ENCODE measurements at regions not wholly inside any gene's neighbourhood (a gene's known extent, or its start where the extent isn't known, plus 50 kb on each side); places are given as distances from the start of the nearest gene placed in this dataset.

- Histone ChIP-seq H3K4me1 (ENCODE audit: control insufficient read depth, insufficient read depth, low read length) (no peaks in the 10 kb centered on the region), H3K27me3 (ENCODE audit: control insufficient read depth, insufficient read depth, low read length, poor library complexity, severe bottlenecking) (no peaks in the 10 kb centered on the region), H3K27ac (ENCODE audit: insufficient read depth, low read depth, low read length, poor library complexity, severe bottlenecking) (no peak overlapping the region), H3K36me3 (ENCODE audit: control insufficient read depth, insufficient read depth, low read length) (no peaks in the 10 kb centered on the region), H3K4me3 (ENCODE audit: insufficient read depth, low read depth, low read length) (no peak overlapping the region), H3K9me3 (ENCODE audit: control insufficient read depth, low read length) (no peaks in the 10 kb centered on the region)
- whole genome bisulfite sequencing, 2 experiments = 89 to 91% methylated on average over 3 of the region's 3 CpGs
Observed at GRCh38 chr14:38724621-38725020, 378.4 kb downstream of the SEC23A start.

DNA sequence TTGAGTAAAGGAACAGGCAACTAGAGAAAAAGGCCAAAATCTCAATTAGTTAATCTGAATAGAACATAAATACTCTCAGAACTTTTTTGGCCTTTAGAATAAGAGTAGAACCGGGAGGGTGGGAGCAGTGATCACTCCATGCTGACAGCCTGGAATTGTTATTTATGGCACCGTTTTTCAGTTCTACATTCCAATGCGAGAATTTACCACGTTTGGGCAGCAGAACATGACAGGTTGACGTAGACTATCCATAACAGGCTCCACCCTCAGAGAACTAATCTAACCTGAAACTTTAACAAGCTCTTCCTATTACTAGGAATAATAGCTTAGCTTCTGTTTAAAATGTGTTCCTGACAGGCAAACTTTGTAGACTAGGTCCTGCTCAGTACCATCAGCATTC is 379.1 kb downstream of the SEC23A start:
- H3K27ac ChIP-seq (ENCODE audit: insufficient read depth, low read depth, low read length, poor library complexity, severe bottlenecking) = no peak overlapping the region
- no peaks in the 10 kb centered on the region for H3K36me3 ChIP-seq (ENCODE audit: control insufficient read depth, insufficient read depth, low read length)
- no peak overlapping the region for H3K4me3 ChIP-seq (ENCODE audit: insufficient read depth, low read depth, low read length)
- no peaks in the 10 kb centered on the region for H3K27me3 ChIP-seq (ENCODE audit: control insufficient read depth, insufficient read depth, low read length, poor library complexity, severe bottlenecking)
- 64 to 68% methylated on average over 5 of the region's 5 CpGs for WGBS, 2 experiments
- no peaks in the 10 kb centered on the region for H3K9me3 ChIP-seq (ENCODE audit: control insufficient read depth, low read length)
- no peaks in the 10 kb centered on the region for H3K4me1 ChIP-seq (ENCODE audit: control insufficient read depth, insufficient read depth, low read length)

- no peak overlapping the region for H3K27ac ChIP-seq (ENCODE audit: insufficient read depth, low read depth, low read length, poor library complexity, severe bottlenecking)
- WGBS, 2 experiments = 92 to 100% methylated on average over 1 of the region's 1 CpG
- no peaks in the 10 kb centered on the region for H3K9me3 ChIP-seq (ENCODE audit: control insufficient read depth, low read length)
- H3K4me1 ChIP-seq (ENCODE audit: control insufficient read depth, insufficient read depth, low read length) = no peaks in the 10 kb centered on the region
- no peaks in the 10 kb centered on the region for H3K36me3 ChIP-seq (ENCODE audit: control insufficient read depth, insufficient read depth, low read length)
- H3K4me3 ChIP-seq (ENCODE audit: insufficient read depth, low read depth, low read length) = no peak overlapping the region
- H3K27me3 ChIP-seq (ENCODE audit: control insufficient read depth, insufficient read depth, low read length, poor library complexity, severe bottlenecking) = no peaks in the 10 kb centered on the region
Observed at GRCh38 chr14:38723277-38723676, 379.8 kb downstream of the SEC23A start.

DNA sequence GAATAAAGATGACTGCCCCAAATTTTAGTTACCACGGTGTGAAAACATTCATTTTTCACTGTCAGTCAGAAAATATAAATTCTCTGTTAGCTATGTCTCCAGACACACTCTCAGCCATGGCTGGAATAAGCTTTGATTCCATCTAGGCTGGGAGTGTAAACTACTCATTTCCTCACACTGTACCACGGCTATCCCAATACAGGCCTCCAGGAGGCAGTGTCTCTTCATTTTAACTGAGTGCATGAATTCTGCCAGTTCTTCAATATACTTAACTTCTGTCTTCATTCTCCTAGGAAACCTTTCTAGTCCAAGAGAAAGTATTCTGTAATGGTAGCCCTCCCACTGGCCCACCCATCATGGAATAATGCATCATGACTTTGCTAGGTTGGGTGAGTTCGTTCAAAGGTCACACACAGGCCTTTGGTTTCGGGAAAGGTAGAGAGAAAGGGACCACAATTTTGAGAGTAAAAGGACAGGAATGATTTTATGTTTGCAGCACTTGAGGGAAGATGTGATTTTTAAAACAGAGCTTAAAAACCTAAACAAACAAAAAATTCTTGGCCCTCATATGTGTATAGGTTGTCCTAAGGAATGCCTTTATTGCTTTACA is 381.1 kb downstream of the SEC23A start:
- no peaks in the 10 kb centered on the region for H3K9me3 ChIP-seq (ENCODE audit: control insufficient read depth, low read length)
- no peaks in the 10 kb centered on the region for H3K4me1 ChIP-seq (ENCODE audit: control insufficient read depth, insufficient read depth, low read length)
- 36 to 39% methylated on average over 4 of the region's 4 CpGs for WGBS, 2 experiments
- no peak overlapping the region for H3K27ac ChIP-seq (ENCODE audit: insufficient read depth, low read depth, low read length, poor library complexity, severe bottlenecking)
- no peak overlapping the region for H3K4me3 ChIP-seq (ENCODE audit: insufficient read depth, low read depth, low read length)
- no peaks in the 10 kb centered on the region for H3K36me3 ChIP-seq (ENCODE audit: control insufficient read depth, insufficient read depth, low read length)
- no peaks in the 10 kb centered on the region for H3K27me3 ChIP-seq (ENCODE audit: control insufficient read depth, insufficient read depth, low read length, poor library complexity, severe bottlenecking)

DNA sequence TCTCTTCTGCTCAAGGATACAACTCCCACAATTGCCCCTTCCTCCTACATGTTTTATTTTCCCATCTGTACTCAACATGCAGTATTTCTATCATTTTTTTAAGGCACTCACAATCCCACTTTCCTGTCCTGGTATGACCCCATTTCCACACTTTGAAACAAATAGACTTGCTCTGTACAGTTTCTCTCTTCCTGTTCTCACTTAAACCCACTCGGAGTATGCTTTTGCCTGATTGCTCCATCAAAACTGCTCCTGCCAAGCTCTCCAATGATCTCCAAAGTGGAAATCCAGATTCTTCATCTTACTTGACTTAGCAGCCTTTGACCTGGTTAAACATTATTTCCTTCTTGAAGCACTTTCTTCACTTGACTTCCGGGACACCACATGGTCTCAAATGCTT is 384.5 kb downstream of the SEC23A start:
- Histone ChIP-seq H3K27me3 (ENCODE audit: control insufficient read depth, insufficient read depth, low read length, poor library complexity, severe bottlenecking) (no peaks in the 10 kb centered on the region), H3K4me1 (ENCODE audit: control insufficient read depth, insufficient read depth, low read length) (no peaks in the 10 kb centered on the region), H3K27ac (ENCODE audit: insufficient read depth, low read depth, low read length, poor library complexity, severe bottlenecking) (no peak overlapping the region), H3K4me3 (ENCODE audit: insufficient read depth, low read depth, low read length) (no peak overlapping the region), H3K36me3 (ENCODE audit: control insufficient read depth, insufficient read depth, low read length) (no peaks in the 10 kb centered on the region), H3K9me3 (ENCODE audit: control insufficient read depth, low read length) (no peaks in the 10 kb centered on the region)
- WGBS, 2 experiments = 91 to 97% methylated on average over 2 of the region's 2 CpGs

- Histone ChIP-seq H3K27ac (ENCODE audit: insufficient read depth, low read depth, low read length, poor library complexity, severe bottlenecking) (no peak overlapping the region), H3K27me3 (ENCODE audit: control insufficient read depth, insufficient read depth, low read length, poor library complexity, severe bottlenecking) (no peaks in the 10 kb centered on the region), H3K4me1 (ENCODE audit: control insufficient read depth, insufficient read depth, low read length) (no peaks in the 10 kb centered on the region), H3K36me3 (ENCODE audit: control insufficient read depth, insufficient read depth, low read length) (no peaks in the 10 kb centered on the region), H3K4me3 (ENCODE audit: insufficient read depth, low read depth, low read length) (no peak overlapping the region), H3K9me3 (ENCODE audit: control insufficient read depth, low read length) (no peaks in the 10 kb centered on the region)
- 93% methylated on average over 3 of the region's 3 CpGs for WGBS, 2 experiments
Observed at GRCh38 chr14:38716926-38717325, 386.1 kb downstream of the SEC23A start.

DNA sequence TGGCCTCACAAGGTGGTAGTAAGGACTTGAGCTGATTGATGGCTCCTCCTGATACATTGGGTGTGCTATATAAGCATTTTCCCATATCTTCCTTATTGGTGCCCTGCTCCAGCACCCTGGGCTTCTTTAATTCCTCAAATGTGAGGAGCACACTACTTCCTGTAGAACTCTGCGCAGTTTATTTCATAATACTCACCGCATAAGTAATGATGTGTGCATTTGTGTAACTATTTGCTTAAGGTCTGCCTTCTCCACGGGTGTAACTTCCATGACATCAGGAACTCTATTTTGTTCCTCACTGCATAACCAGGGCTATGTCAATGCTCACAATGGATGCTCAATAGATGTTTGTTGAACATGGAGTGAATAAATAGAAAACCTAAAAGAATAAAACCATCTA is 392.2 kb downstream of the SEC23A start:
- H3K27ac ChIP-seq (ENCODE audit: insufficient read depth, low read depth, low read length, poor library complexity, severe bottlenecking) = no peak overlapping the region
- H3K4me1 ChIP-seq (ENCODE audit: control insufficient read depth, insufficient read depth, low read length) = no peaks in the 10 kb centered on the region
- 93 to 95% methylated on average over 3 of the region's 3 CpGs for WGBS, 2 experiments
- no peaks in the 10 kb centered on the region for H3K9me3 ChIP-seq (ENCODE audit: control insufficient read depth, low read length)
- no peaks in the 10 kb centered on the region for H3K27me3 ChIP-seq (ENCODE audit: control insufficient read depth, insufficient read depth, low read length, poor library complexity, severe bottlenecking)
- no peaks in the 10 kb centered on the region for H3K36me3 ChIP-seq (ENCODE audit: control insufficient read depth, insufficient read depth, low read length)
- no peak overlapping the region for H3K4me3 ChIP-seq (ENCODE audit: insufficient read depth, low read depth, low read length)

DNA sequence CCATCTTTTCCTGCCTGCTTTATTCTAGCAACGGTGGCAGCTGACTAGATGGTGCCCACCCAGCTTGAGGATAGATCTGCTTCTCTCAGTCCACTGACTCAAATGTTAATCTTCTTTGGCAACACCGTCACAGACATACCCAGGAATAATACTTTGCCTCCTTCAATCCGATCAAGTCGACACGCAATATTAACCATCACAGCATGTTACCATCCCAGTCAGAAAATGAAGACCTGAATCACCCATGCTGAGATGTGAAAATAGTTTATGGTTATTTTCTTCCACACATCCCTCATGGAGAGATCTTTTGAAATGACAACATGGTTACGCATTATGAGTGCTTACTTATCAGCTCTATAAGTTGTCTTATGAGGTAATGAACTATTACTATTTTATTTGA is 392.8 kb downstream of the SEC23A start:
- WGBS, 2 experiments = 76 to 89% methylated on average over 5 of the region's 6 CpGs
- Histone ChIP-seq H3K9me3 (ENCODE audit: control insufficient read depth, low read length) (no peaks in the 10 kb centered on the region), H3K4me1 (ENCODE audit: control insufficient read depth, insufficient read depth, low read length) (no peaks in the 10 kb centered on the region), H3K36me3 (ENCODE audit: control insufficient read depth, insufficient read depth, low read length) (no peaks in the 10 kb centered on the region), H3K27me3 (ENCODE audit: control insufficient read depth, insufficient read depth, low read length, poor library complexity, severe bottlenecking) (no peaks in the 10 kb centered on the region), H3K27ac (ENCODE audit: insufficient read depth, low read depth, low read length, poor library complexity, severe bottlenecking) (no peak overlapping the region), H3K4me3 (ENCODE audit: insufficient read depth, low read depth, low read length) (no peak overlapping the region)

DNA sequence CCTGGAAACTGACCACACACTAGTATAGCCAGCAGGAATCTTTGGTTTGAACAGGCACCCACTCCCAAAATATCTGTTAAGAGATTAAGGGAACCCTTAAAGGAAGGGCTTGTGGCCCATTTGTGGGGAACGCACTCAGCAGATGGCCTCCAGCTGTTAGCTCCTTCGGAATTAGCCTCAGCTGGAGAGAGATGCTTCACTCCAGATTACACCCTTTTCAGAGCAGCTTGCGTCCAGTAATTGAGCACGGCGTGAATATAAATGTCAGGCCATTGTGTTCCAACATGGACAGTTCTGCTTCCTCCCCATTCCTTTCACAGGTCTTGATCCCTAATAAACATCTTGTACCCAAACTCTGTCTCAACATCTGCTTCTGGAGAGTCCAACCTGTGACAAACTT is 397.8 kb downstream of the SEC23A start:
- Histone ChIP-seq H3K9me3 (ENCODE audit: control insufficient read depth, low read length) (no peaks in the 10 kb centered on the region), H3K36me3 (ENCODE audit: control insufficient read depth, insufficient read depth, low read length) (no peaks in the 10 kb centered on the region), H3K27ac (ENCODE audit: insufficient read depth, low read depth, low read length, poor library complexity, severe bottlenecking) (no peak overlapping the region), H3K27me3 (ENCODE audit: control insufficient read depth, insufficient read depth, low read length, poor library complexity, severe bottlenecking) (no peaks in the 10 kb centered on the region), H3K4me1 (ENCODE audit: control insufficient read depth, insufficient read depth, low read length) (no peaks in the 10 kb centered on the region), H3K4me3 (ENCODE audit: insufficient read depth, low read depth, low read length) (no peak overlapping the region)
- 82 to 89% methylated on average over 5 of the region's 5 CpGs for WGBS, 2 experiments

DNA sequence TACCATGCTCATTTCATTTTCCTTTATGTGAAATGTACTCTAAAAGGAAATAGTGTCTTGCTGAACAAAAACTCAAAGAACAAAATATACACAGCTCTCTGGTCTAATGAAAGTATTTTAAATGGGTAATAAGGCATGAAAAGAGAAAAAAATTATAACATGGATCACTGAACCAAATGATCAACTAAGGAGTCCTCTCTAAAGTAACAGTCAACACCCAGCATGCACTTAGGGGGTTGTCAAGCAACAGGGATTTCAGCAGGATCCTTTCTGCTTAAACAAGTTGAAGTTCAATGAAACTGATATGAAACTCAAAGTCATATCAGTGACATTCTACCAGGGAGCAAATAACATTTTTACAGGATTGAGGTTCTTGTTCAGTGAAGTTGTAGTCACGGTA is 398.8 kb downstream of the SEC23A start:
- Histone ChIP-seq H3K4me3 (ENCODE audit: insufficient read depth, low read depth, low read length) (no peak overlapping the region), H3K27ac (ENCODE audit: insufficient read depth, low read depth, low read length, poor library complexity, severe bottlenecking) (no peak overlapping the region), H3K27me3 (ENCODE audit: control insufficient read depth, insufficient read depth, low read length, poor library complexity, severe bottlenecking) (no peaks in the 10 kb centered on the region), H3K4me1 (ENCODE audit: control insufficient read depth, insufficient read depth, low read length) (no peaks in the 10 kb centered on the region), H3K9me3 (ENCODE audit: control insufficient read depth, low read length) (no peaks in the 10 kb centered on the region), H3K36me3 (ENCODE audit: control insufficient read depth, insufficient read depth, low read length) (no peaks in the 10 kb centered on the region)
- WGBS, 2 experiments = 89 to 100% methylated on average over 1 of the region's 1 CpG

DNA sequence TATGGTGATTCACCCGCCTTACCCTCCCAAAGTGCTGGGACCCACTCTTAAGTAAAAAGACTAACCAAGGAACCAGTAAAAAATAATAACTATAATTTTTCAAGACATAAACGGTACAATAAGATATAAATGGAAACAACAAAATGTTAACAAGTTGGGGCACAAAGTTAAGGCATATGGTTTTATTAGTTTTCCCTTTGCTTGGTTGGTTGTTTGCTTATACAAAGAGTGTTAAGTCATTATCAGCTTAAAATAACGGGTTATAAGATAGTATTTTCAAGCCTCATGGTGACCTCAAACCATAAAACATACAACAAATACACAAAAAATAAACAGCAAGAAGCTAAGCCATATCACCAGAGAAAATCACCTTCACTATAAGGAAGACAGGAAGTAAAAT is 406.1 kb downstream of the SEC23A start:
- Histone ChIP-seq H3K27me3 (ENCODE audit: control insufficient read depth, insufficient read depth, low read length, poor library complexity, severe bottlenecking) (no peaks in the 10 kb centered on the region), H3K36me3 (ENCODE audit: control insufficient read depth, insufficient read depth, low read length) (no peaks in the 10 kb centered on the region), H3K4me1 (ENCODE audit: control insufficient read depth, insufficient read depth, low read length) (no peaks in the 10 kb centered on the region), H3K27ac (ENCODE audit: insufficient read depth, low read depth, low read length, poor library complexity, severe bottlenecking) (no peak overlapping the region), H3K9me3 (ENCODE audit: control insufficient read depth, low read length) (no peaks in the 10 kb centered on the region), H3K4me3 (ENCODE audit: insufficient read depth, low read depth, low read length) (no peak overlapping the region)
- 80 to 89% methylated on average over 1 of the region's 3 CpGs for WGBS, 2 experiments
